HG03064 (cell line): ENCODE measurements at regions not wholly inside any gene's neighbourhood (a gene's known extent, or its start where the extent isn't known, plus 50 kb on each side); places are given as distances from the start of the nearest gene placed in this dataset.

ENCODE experiments used
- ATAC-seq: cut with Tn5 transposase; IDR thresholded peaks from one replicate; pipeline ENCODE4 v1.9.1; 2021; ENCODE audit warnings: low read depth; ENCODE audit not compliant: unreplicated experiment

GRCh38 chr3:22542311-22542710, 660.8 kb upstream of the UBE2E2 start:
- ATAC-seq = no peak

GRCh38 chr3:22555753-22556435, 647.2 kb upstream of the UBE2E2 start:
- no peak for ATAC-seq

GRCh38 chr3:22565393-22565792, 637.7 kb upstream of the UBE2E2 start:
- no peak for ATAC-seq

GRCh38 chr3:22568285-22568684, 634.8 kb upstream of the UBE2E2 start:
- ATAC-seq = no peak

GRCh38 chr3:22569570-22569969, 633.6 kb upstream of the UBE2E2 start:
- no peak for ATAC-seq

- ATAC-seq = no peak
Measured at GRCh38 chr3:22581007-22581406, 622.1 kb upstream of the UBE2E2 start.

GRCh38 chr3:22582266-22582665, 620.9 kb upstream of the UBE2E2 start:
- ATAC-seq = no peak

- no peak for ATAC-seq
Measured at GRCh38 chr3:22585504-22585903, 617.6 kb upstream of the UBE2E2 start.

- no peak for ATAC-seq
Measured at GRCh38 chr3:22585911-22586310, 617.2 kb upstream of the UBE2E2 start.

GRCh38 chr3:22587446-22587845, 615.7 kb upstream of the UBE2E2 start:
- ATAC-seq = no peak

GRCh38 chr3:22593638-22594037, 609.5 kb upstream of the UBE2E2 start:
- ATAC-seq = no peak

GRCh38 chr3:22594990-22595389, 608.1 kb upstream of the UBE2E2 start:
- ATAC-seq = no peak

GRCh38 chr3:22606461-22606860, 596.7 kb upstream of the UBE2E2 start:
- ATAC-seq = no peak

- ATAC-seq = no peak
Measured at GRCh38 chr3:22606938-22607337, 596.2 kb upstream of the UBE2E2 start.

- ATAC-seq = no peak
Measured at GRCh38 chr3:22608093-22608492, 595.0 kb upstream of the UBE2E2 start.

GRCh38 chr3:22608721-22609120, 594.4 kb upstream of the UBE2E2 start:
- no peak for ATAC-seq

GRCh38 chr3:22609139-22609538, 594.0 kb upstream of the UBE2E2 start:
- ATAC-seq = no peak

- ATAC-seq = no peak
Measured at GRCh38 chr3:22612927-22613326, 590.2 kb upstream of the UBE2E2 start.

- ATAC-seq = no peak
Measured at GRCh38 chr3:22615790-22616189, 587.3 kb upstream of the UBE2E2 start.

- no peak for ATAC-seq
Measured at GRCh38 chr3:22617372-22617771, 585.8 kb upstream of the UBE2E2 start.

GRCh38 chr3:22620498-22620897, 582.6 kb upstream of the UBE2E2 start:
- no peak for ATAC-seq

GRCh38 chr3:22621205-22621809, 581.8 kb upstream of the UBE2E2 start:
- no peak for ATAC-seq
